ENCODE measurements at regions not wholly inside any gene's neighbourhood (a gene's known extent, or its start where the extent isn't known, plus 50 kb on each side); places are given as distances from the start of the nearest gene placed in this dataset.

DNA sequence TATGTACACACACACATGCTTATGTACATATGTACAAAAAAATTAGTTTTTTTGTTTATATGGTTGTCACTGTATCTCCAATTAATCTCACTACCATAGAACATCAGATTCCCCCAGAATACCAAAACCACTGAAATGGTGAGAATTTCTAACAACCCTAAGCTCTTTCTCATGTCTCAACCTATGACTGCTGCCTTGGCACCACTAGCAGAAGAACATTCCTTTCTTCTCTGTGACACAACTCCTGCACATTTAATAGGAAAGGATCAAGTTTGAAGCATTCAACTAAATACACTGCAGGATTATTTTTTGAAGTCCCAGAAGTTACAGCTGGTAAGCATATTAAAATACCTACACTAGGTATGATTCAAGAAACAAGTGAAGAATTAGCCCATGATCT lies 109.6 kb downstream of the FAM174B start:
- no TSS peak for BruUV-seq (replicated peaks)
- intact Hi-C loops (cut with micrococcal nuclease; ENCODE audit: unreplicated experiment): no loop called here
- no peaks in the 10 kb centered on the region for H3K36me3 ChIP-seq (ENCODE audit: low read depth)
- no peaks in the 10 kb centered on the region for H3K9me2 ChIP-seq (ENCODE audit: insufficient read depth)
- H3K27ac ChIP-seq: no peak overlapping the region
- H3K4me3 ChIP-seq: no peak overlapping the region
- no peak overlapping the region for H2AFZ ChIP-seq
- H3K9me3 ChIP-seq (ENCODE audit: insufficient read depth, low read depth): no peaks in the 10 kb centered on the region
- TF ChIP-seq, protein P1, sequence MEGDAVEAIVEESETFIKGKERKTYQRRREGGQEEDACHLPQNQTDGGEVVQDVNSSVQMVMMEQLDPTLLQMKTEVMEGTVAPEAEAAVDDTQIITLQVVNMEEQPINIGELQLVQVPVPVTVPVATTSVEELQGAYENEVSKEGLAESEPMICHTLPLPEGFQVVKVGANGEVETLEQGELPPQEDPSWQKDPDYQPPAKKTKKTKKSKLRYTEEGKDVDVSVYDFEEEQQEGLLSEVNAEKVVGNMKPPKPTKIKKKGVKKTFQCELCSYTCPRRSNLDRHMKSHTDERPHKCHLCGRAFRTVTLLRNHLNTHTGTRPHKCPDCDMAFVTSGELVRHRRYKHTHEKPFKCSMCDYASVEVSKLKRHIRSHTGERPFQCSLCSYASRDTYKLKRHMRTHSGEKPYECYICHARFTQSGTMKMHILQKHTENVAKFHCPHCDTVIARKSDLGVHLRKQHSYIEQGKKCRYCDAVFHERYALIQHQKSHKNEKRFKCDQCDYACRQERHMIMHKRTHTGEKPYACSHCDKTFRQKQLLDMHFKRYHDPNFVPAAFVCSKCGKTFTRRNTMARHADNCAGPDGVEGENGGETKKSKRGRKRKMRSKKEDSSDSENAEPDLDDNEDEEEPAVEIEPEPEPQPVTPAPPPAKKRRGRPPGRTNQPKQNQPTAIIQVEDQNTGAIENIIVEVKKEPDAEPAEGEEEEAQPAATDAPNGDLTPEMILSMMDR (conservative IDR thresholded peaks at IDR 0.05): no peak
- no peak for TF ChIP-seq EZH2 (IDR thresholded peaks at IDR 0.05; ENCODE audit: low read depth)
- H4K20me1 ChIP-seq (ENCODE audit: insufficient read depth): no peaks in the 10 kb centered on the region
- ChIA-PET POLR2A (ENCODE audit: unreplicated experiment) (interaction anchor here (0.7 kb wide), 1 partner anchor 132 kb away, joined by 6 read pairs; no protein-coding TSS in a partner anchor), CTCF (no interaction called here)
- H3F3A ChIP-seq (ENCODE audit: insufficient read depth, low read depth): no peaks in the 10 kb centered on the region
- no peaks in the 10 kb centered on the region for H3K27me3 ChIP-seq (ENCODE audit: insufficient read depth, low read depth)
- no peak for DNase-seq
- H3K79me2 ChIP-seq (ENCODE audit: low read depth): no peaks in the 10 kb centered on the region
- H3K4me1 ChIP-seq (replicated peaks; ENCODE audit: insufficient read depth): no peaks in the 10 kb centered on the region
- H3K4me2 ChIP-seq: no peak overlapping the region

DNA sequence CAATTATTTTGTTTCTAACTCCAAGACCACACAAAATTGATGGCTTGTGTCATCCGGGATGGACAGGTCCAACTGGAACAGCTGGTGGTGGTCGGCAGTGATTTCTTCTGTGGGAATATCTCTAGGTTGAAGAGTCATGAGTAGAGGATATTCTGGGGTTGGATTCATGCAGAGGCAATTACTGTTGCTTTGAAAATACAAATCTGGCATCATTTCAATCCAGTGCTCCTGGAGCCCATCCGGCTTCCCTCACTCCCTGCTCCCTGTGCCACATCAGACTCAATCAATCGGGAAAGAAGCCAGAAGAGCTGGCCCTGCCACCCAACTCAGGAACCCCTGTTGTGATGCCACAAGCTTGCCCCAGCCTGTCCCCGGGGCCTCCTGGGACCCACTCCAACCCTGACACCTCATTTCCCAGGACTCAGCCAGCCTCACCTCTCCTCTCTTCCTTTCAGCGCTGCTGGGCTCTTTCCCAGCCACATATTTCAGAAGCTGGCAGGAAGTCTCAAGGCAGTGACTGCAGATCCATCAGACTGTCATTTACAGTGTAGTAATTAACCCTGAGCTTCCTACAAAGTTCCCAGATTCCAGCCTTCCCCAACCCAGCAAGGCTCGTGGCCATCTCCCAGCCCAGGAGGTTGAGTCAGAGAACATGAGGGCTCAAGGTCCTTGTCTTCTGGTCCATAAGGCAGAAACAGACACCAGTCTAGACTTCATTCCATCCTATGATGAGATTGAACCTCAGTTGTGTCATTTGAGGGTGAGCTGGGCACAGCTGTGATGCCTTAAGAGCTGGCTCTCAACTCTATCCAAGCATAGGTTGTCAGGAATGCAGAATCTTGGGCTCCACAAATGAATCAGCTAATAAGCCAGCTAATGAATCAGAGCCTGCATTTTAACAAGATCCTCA lies 114.0 kb downstream of the FAM174B start:
- Histone ChIP-seq H3F3A (ENCODE audit: insufficient read depth, low read depth) (no peaks in the 10 kb centered on the region), H3K27me3 (ENCODE audit: insufficient read depth, low read depth) (no peaks in the 10 kb centered on the region), H3K4me3 (no peak overlapping the region), H4K20me1 (ENCODE audit: insufficient read depth) (no peaks in the 10 kb centered on the region), H2AFZ (no peak overlapping the region), H3K4me2 (no peak overlapping the region), H3K36me3 (ENCODE audit: low read depth) (no peaks in the 10 kb centered on the region), H3K79me2 (ENCODE audit: low read depth) (no peaks in the 10 kb centered on the region), H3K4me1 (replicated peaks; ENCODE audit: insufficient read depth) (no peaks in the 10 kb centered on the region), H3K9me3 (ENCODE audit: insufficient read depth, low read depth) (no peaks in the 10 kb centered on the region), H3K27ac (no peak overlapping the region), H3K9me2 (ENCODE audit: insufficient read depth) (no peaks in the 10 kb centered on the region)
- no TSS peak for BruUV-seq (replicated peaks)
- TF ChIP-seq, protein P1 (conservative IDR thresholded peaks at IDR 0.05): no peak
- no peak for TF ChIP-seq EZH2 (IDR thresholded peaks at IDR 0.05; ENCODE audit: low read depth)
- peak in 1 of 2 experiments; percentile 15 for DNase-seq
- intact Hi-C loops (cut with micrococcal nuclease; ENCODE audit: unreplicated experiment): no loop called here
- ChIA-PET CTCF (no interaction called here), POLR2A (ENCODE audit: unreplicated experiment) (no interaction called here)

DNA sequence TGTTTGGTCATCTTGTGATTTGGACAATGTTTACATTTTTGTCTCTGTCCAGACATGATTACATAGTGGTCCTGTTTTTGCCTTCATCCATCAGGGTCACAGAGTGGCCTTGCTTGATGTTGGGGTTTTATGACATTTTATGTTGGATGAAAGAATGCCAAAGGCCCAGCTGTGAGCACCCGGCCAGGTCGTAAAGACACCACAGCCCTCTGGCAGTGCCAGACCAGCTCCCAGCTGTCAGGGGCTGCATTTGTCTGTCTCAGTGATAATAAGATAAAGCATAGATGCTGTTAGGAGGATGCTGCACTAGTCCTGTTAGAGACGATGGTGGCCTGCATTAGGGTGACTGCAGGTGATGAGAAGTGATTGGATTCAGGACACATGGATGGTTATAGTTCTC lies 117.5 kb downstream of the FAM174B start:
- no peaks in the 10 kb centered on the region for H3K27me3 ChIP-seq (ENCODE audit: insufficient read depth, low read depth)
- DNase-seq: no peak
- no peaks in the 10 kb centered on the region for H3K4me1 ChIP-seq (replicated peaks; ENCODE audit: insufficient read depth)
- H3K4me2 ChIP-seq: no peak overlapping the region
- H2AFZ ChIP-seq: no peak overlapping the region
- POLR2A ChIA-PET (ENCODE audit: unreplicated experiment): no interaction called here
- CTCF ChIA-PET: no interaction called here
- H3K9me3 ChIP-seq (ENCODE audit: insufficient read depth, low read depth): 0 out of 2 replicates have a peak, but pooled peaks cover 8% of the 10 kb centered on the region
- no peaks in the 10 kb centered on the region for H3K79me2 ChIP-seq (ENCODE audit: low read depth)
- H3K36me3 ChIP-seq (ENCODE audit: low read depth): no peaks in the 10 kb centered on the region
- H3K9me2 ChIP-seq (ENCODE audit: insufficient read depth): no peaks in the 10 kb centered on the region
- no TSS peak for BruUV-seq (replicated peaks)
- intact Hi-C loops (cut with micrococcal nuclease; ENCODE audit: unreplicated experiment): no loop called here
- H3K4me3 ChIP-seq: no peak overlapping the region
- H4K20me1 ChIP-seq (ENCODE audit: insufficient read depth): no peaks in the 10 kb centered on the region
- no peak for TF ChIP-seq EZH2 (IDR thresholded peaks at IDR 0.05; ENCODE audit: low read depth)
- TF ChIP-seq, protein P1 (conservative IDR thresholded peaks at IDR 0.05): no peak
- H3K27ac ChIP-seq: no peak overlapping the region
- H3F3A ChIP-seq (ENCODE audit: insufficient read depth, low read depth): no peaks in the 10 kb centered on the region

Data from PC-9 (cell line).